IMR-90 (cell line): ENCODE measurements at regions not wholly inside any gene's neighbourhood (a gene's known extent, or its start where the extent isn't known, plus 50 kb on each side); places are given as distances from the start of the nearest gene placed in this dataset.

Experiments used
- ATAC-seq: fragments of 200-7000 bp; cut with Tn5 transposase; 2 replicates; pipeline ENCODE4 v1.9.1; 2020; ENCODE audit warnings: low read depth, mild to moderate bottlenecking, moderate library complexity
- BruUV-seq: library from RNA; stranded (reverse); fragments of 400-500 nt; replicated peaks from 2 replicates; lab custom pipeline; 2021; lab: Mats Ljungman, UMichigan
- CTCF ChIA-PET: fragments of 300-600 bp; formaldehyde crosslinking; extraction: SDS; loops from one replicate; lab custom pipeline; 2021; ENCODE audit warnings: antibody characterized with exemption; lab: Yijun Ruan, JAX
- POLR2A ChIA-PET: fragments of 300-600 bp; sonication (Branson Sonifier 250); formaldehyde crosslinking; loops from one replicate; lab custom pipeline; 2022; ENCODE audit warnings: antibody characterized with exemption; ENCODE audit not compliant: unreplicated experiment; lab: Charles Lee
- DNase-seq: peaks from one replicate; pipeline ENCODE4 v3.0.0; 2013
- H2AFZ ChIP-seq: replicated peaks from 2 replicates; pipeline ENCODE3; 2013; ENCODE audit warnings: low read length, mild to moderate bottlenecking; ENCODE audit not compliant: poor library complexity
- H2AK5ac ChIP-seq: 2 replicates; pipeline ENCODE4 v1.6.1; 2013; ENCODE audit warnings: low read depth, low read length, inconsistent platforms
- H2AK9ac ChIP-seq: replicated peaks from 2 replicates; pipeline ENCODE3; 2013; ENCODE audit warnings: mild to moderate bottlenecking, low read depth, low read length, moderate library complexity; ENCODE audit not compliant: poor library complexity
- H2BK120ac ChIP-seq: 2 replicates; pipeline ENCODE4 v1.6.1; 2013; ENCODE audit warnings: low read depth, low read length, inconsistent platforms
- H2BK15ac ChIP-seq: 3 replicates; pipeline ENCODE4 v1.6.1; 2013; ENCODE audit warnings: low read depth, low read length, inconsistent platforms
- H2BK20ac ChIP-seq: 2 replicates; pipeline ENCODE4 v1.6.1; 2013; ENCODE audit warnings: low read depth, mild to moderate bottlenecking, inconsistent platforms, low read length, moderate library complexity
- H2BK5ac ChIP-seq: 2 replicates; pipeline ENCODE4 v1.6.1; 2013; ENCODE audit warnings: mild to moderate bottlenecking, low read depth, low read length, inconsistent platforms; ENCODE audit not compliant: poor library complexity, severe bottlenecking
- H3K14ac ChIP-seq: replicated peaks from 2 replicates; pipeline ENCODE4 v1.6.1; 2013; ENCODE audit warnings: low read depth, low read length, inconsistent platforms
- H3K18ac ChIP-seq: 2 replicates; pipeline ENCODE4 v1.6.1; 2013; ENCODE audit warnings: low read depth, low read length, control low read depth
- H3K23ac ChIP-seq: 2 replicates; pipeline ENCODE4 v1.6.1; 2013; ENCODE audit warnings: low read depth, low read length, inconsistent platforms
- H3K27ac ChIP-seq: 2 replicates; pipeline ENCODE4 v1.5.1; 2013; ENCODE audit warnings: mild to moderate bottlenecking, control low read depth, low read length; ENCODE audit not compliant: insufficient read depth
- H3K27me3 ChIP-seq: 2 replicates; pipeline ENCODE4 v1.6.1; 2013; ENCODE audit warnings: low read length; ENCODE audit not compliant: control insufficient read depth, insufficient read depth
- H3K36me3 ChIP-seq: 2 replicates; pipeline ENCODE4 v1.6.1; 2013; ENCODE audit warnings: low read length, mixed read lengths; ENCODE audit not compliant: control insufficient read depth, insufficient read depth
- H3K4ac ChIP-seq: 2 replicates; pipeline ENCODE4 v1.6.1; 2013; ENCODE audit warnings: low read depth, low read length, inconsistent platforms
- H3K4me1 ChIP-seq: 2 replicates; pipeline ENCODE4 v1.6.1; 2013; ENCODE audit warnings: low read length, mixed read lengths; ENCODE audit not compliant: control insufficient read depth, insufficient read depth
- H3K4me2 ChIP-seq: 2 replicates; pipeline ENCODE4 v1.6.1; 2013; ENCODE audit warnings: low read depth, mild to moderate bottlenecking, control low read depth, low read length, moderate library complexity
- H3K4me3 ChIP-seq: 2 replicates; pipeline ENCODE4 v1.5.1; 2013; ENCODE audit warnings: low read depth, mild to moderate bottlenecking, control low read depth, low read length, moderate library complexity; ENCODE audit not compliant: insufficient read depth
- H3K56ac ChIP-seq: 2 replicates; pipeline ENCODE4 v1.6.1; 2013; ENCODE audit warnings: low read length, inconsistent platforms; ENCODE audit not compliant: insufficient read depth; ENCODE audit errors: extremely low read depth
- H3K79me1 ChIP-seq, 2 experiments: 2 replicates each; pipeline ENCODE4 v1.6.1; 2013; ENCODE audit warnings: low read length in 2 of 2, inconsistent platforms in 1 of 2, low read depth in 1 of 2
- H3K9ac ChIP-seq: 2 replicates; pipeline ENCODE4 v1.6.1; 2013; ENCODE audit warnings: low read depth, low read length, control low read depth
- H3K9me1 ChIP-seq: 2 replicates; pipeline ENCODE4 v1.6.1; 2013; ENCODE audit warnings: low read length, inconsistent platforms; ENCODE audit not compliant: insufficient read depth
- H3K9me3 ChIP-seq: 2 replicates; pipeline ENCODE4 v1.6.1; 2013; ENCODE audit warnings: low read length; ENCODE audit not compliant: control insufficient read depth, insufficient read depth
- H4K20me1 ChIP-seq: 2 replicates; pipeline ENCODE4 v1.6.1; 2013; ENCODE audit warnings: low read length, inconsistent platforms; ENCODE audit not compliant: insufficient read depth
- H4K5ac ChIP-seq: 2 replicates; pipeline ENCODE4 v1.6.1; 2013; ENCODE audit warnings: mild to moderate bottlenecking, low read depth, low read length, control low read depth
- H4K8ac ChIP-seq, 2 experiments: 2 replicates each; pipeline ENCODE4 v1.6.1; 2013; ENCODE audit warnings: low read depth in 2 of 2, low read length in 2 of 2, control low read depth in 1 of 2, inconsistent platforms in 1 of 2
- H4K91ac ChIP-seq: 2 replicates; pipeline ENCODE4 v1.6.1; 2013; ENCODE audit warnings: low read depth, low read length, inconsistent platforms; ENCODE audit not compliant: insufficient read depth
- MAZ ChIP-seq: IDR thresholded peaks from 2 replicates; pipeline ENCODE4 v1.6.1; 2012; ENCODE audit warnings: low read depth, mild to moderate bottlenecking, low read length, improper control_type of control experiment, moderate library complexity, borderline replicate concordance
- RCOR1 ChIP-seq: IDR thresholded peaks from 2 replicates; pipeline ENCODE4 v1.6.1; 2012; ENCODE audit warnings: mild to moderate bottlenecking, low read length, improper control_type of control experiment; ENCODE audit not compliant: insufficient replicate concordance
- WGBS, 2 experiments: methylation state at CpG; one replicate each; pipeline versions ENCODE4 v1.1.5 to v1.1.7; 2013; ENCODE audit warnings: missing lambda C conversion rate in 2 of 2; ENCODE audit not compliant: insufficient read length in 1 of 2; ENCODE audit errors: extremely low coverage in 2 of 2; 5-methylcytosine and 5-hydroxymethylcytosine counted together
- dilution Hi-C: fragments of 300-500 bp; cut with HindIII; formaldehyde crosslinking; loops from one replicate; pipeline ENCODE4 v1.14.3; 2018; ENCODE audit warnings: low sequenced_read_pairs; ENCODE audit not compliant: unreplicated experiment
- in situ Hi-C: fragments of 300-500 bp; cut with MboI; formaldehyde crosslinking; loops from 3 replicates; pipeline ENCODE4 v1.14.3; 2019; ENCODE audit warnings: low sequenced_read_pairs, inconsistent platforms, mixed read lengths
- intact Hi-C: fragments of 100-400 bp; cut with micrococcal nuclease; formaldehyde crosslinking; loops from 2 replicates; pipeline ENCODE4 v1.10.0; 2022

GRCh38 chrX:40953369-40953768 lies 131.9 kb upstream of the USP9X start:
- no peak overlapping the region for H2BK15ac ChIP-seq
- POLR2A ChIA-PET, result no interaction called here
- no peak overlapping the region for H3K4me2 ChIP-seq
- no peaks in the 10 kb centered on the region for H3K36me3 ChIP-seq
- dilution Hi-C loops (no loop called here), in situ Hi-C loops (no loop called here), intact Hi-C loops (no loop called here)
- H3K14ac ChIP-seq, result no peak overlapping the region
- no peaks in the 10 kb centered on the region for H3K27me3 ChIP-seq
- CTCF ChIA-PET, result interaction anchor here (0.5 to 0.6 kb wide), 2 partner anchors 17 to 55 kb away, joined by 4 to 5 read pairs; no protein-coding TSS in a partner anchor
- no peak overlapping the region for H3K4me3 ChIP-seq
- H4K8ac ChIP-seq, result no peak overlapping the region
- H2AFZ ChIP-seq, result no peak overlapping the region
- no peak for ATAC-seq
- no peaks in the 10 kb centered on the region for H3K9me3 ChIP-seq
- H2AK9ac ChIP-seq, result no peak overlapping the region
- TF ChIP-seq MAZ (no peak), RCOR1 (no peak)
- no peak overlapping the region for H2BK20ac ChIP-seq
- H2BK120ac ChIP-seq, result no peak overlapping the region
- no peak overlapping the region for H3K27ac ChIP-seq
- H4K5ac ChIP-seq, result no peak overlapping the region
- no peak overlapping the region for H3K18ac ChIP-seq
- no peak overlapping the region for H4K91ac ChIP-seq
- no peak overlapping the region for H3K4ac ChIP-seq
- BruUV-seq, result no TSS peak
- H3K9me1 ChIP-seq, result no peaks in the 10 kb centered on the region
- no peak overlapping the region for H3K9ac ChIP-seq
- 100% methylated on average over 1 of the region's 2 CpGs; no CpG with 5 or more reads in 1 of the 2 experiments for WGBS, 2 experiments
- no peaks in the 10 kb centered on the region for H3K79me1 ChIP-seq
- no peak overlapping the region for H3K23ac ChIP-seq
- H3K4me1 ChIP-seq, result no peaks in the 10 kb centered on the region
- H2AK5ac ChIP-seq, result no peak overlapping the region
- H3K56ac ChIP-seq, result no peak overlapping the region
- H2BK5ac ChIP-seq, result no peak overlapping the region
- no peak for DNase-seq
- H4K20me1 ChIP-seq, result no peaks in the 10 kb centered on the region
